ENCODE measurements at regions not wholly inside any gene's neighbourhood (a gene's known extent, or its start where the extent isn't known, plus 50 kb on each side); places are given as distances from the start of the nearest gene placed in this dataset.

- DNase-seq = no peak
Observed at GRCh38 chr20:48166082-48166835, 381.0 kb upstream of the SULF2 start.

GRCh38 chr20:48165401-48165685 is 380.1 kb upstream of the SULF2 start:
- DNase-seq = no peak

- DNase-seq = no peak
Observed at GRCh38 chr20:48164566-48165400, 379.5 kb upstream of the SULF2 start.

- DNase-seq = no peak
Observed at GRCh38 chr20:48164034-48164433, 378.8 kb upstream of the SULF2 start.

GRCh38 chr20:48163505-48163904 is 378.2 kb upstream of the SULF2 start:
- no peak for DNase-seq

GRCh38 chr20:48162621-48163020 is 377.3 kb upstream of the SULF2 start:
- no peak for DNase-seq

GRCh38 chr20:48159145-48160008 is 374.1 kb upstream of the SULF2 start:
- DNase-seq = no peak

- DNase-seq = no peak
Observed at GRCh38 chr20:48158014-48158413, 372.7 kb upstream of the SULF2 start.

- no peak for DNase-seq
Observed at GRCh38 chr20:48156951-48157700, 371.8 kb upstream of the SULF2 start.

GRCh38 chr20:48156521-48156920 is 371.2 kb upstream of the SULF2 start:
- DNase-seq = no peak

- no peak for DNase-seq
Observed at GRCh38 chr20:48155268-48155667, 370.0 kb upstream of the SULF2 start.

GRCh38 chr20:48154040-48154765 is 368.9 kb upstream of the SULF2 start:
- DNase-seq = no peak

GRCh38 chr20:48153523-48153922 is 368.2 kb upstream of the SULF2 start:
- DNase-seq = no peak

- no peak for DNase-seq
Observed at GRCh38 chr20:48153103-48153502, 367.8 kb upstream of the SULF2 start.

GRCh38 chr20:48150568-48150967 is 365.3 kb upstream of the SULF2 start:
- DNase-seq = no peak

GRCh38 chr20:48149902-48150301 is 364.6 kb upstream of the SULF2 start:
- no peak for DNase-seq

- no peak for DNase-seq
Observed at GRCh38 chr20:48148916-48149672, 363.8 kb upstream of the SULF2 start.

GRCh38 chr20:48148020-48148419 is 362.7 kb upstream of the SULF2 start:
- no peak for DNase-seq

- no peak for DNase-seq
Observed at GRCh38 chr20:48147311-48147710, 362.0 kb upstream of the SULF2 start.

- DNase-seq = no peak
Observed at GRCh38 chr20:48146877-48147276, 361.6 kb upstream of the SULF2 start.

GRCh38 chr20:48146308-48146707 is 361.0 kb upstream of the SULF2 start:
- no peak for DNase-seq
